ENCODE measurements at regions not wholly inside any gene's neighbourhood (a gene's known extent, or its start where the extent isn't known, plus 50 kb on each side); places are given as distances from the start of the nearest gene placed in this dataset.

DNA sequence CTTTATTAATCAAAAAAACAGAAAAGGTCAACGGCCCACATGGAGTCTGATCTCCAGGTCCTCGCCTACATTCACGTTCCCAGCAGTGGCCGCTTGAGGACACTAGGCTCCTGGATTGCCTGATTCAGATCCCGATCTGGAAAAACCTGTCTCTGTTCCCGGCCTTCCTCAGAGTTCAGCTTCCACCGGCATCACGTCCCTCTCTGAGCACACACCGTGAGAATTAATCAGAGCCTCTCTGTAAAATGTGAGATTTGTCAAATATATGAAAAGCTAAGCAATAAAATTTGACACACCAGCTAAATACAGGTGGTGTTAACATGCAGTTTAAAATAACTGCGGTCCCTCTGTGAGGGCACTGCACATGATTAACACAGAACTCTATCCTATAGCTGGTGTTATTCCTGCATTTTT, 122.8 kb upstream of the COL21A1 start (continued):
- TF ChIP-seq, protein P1, sequence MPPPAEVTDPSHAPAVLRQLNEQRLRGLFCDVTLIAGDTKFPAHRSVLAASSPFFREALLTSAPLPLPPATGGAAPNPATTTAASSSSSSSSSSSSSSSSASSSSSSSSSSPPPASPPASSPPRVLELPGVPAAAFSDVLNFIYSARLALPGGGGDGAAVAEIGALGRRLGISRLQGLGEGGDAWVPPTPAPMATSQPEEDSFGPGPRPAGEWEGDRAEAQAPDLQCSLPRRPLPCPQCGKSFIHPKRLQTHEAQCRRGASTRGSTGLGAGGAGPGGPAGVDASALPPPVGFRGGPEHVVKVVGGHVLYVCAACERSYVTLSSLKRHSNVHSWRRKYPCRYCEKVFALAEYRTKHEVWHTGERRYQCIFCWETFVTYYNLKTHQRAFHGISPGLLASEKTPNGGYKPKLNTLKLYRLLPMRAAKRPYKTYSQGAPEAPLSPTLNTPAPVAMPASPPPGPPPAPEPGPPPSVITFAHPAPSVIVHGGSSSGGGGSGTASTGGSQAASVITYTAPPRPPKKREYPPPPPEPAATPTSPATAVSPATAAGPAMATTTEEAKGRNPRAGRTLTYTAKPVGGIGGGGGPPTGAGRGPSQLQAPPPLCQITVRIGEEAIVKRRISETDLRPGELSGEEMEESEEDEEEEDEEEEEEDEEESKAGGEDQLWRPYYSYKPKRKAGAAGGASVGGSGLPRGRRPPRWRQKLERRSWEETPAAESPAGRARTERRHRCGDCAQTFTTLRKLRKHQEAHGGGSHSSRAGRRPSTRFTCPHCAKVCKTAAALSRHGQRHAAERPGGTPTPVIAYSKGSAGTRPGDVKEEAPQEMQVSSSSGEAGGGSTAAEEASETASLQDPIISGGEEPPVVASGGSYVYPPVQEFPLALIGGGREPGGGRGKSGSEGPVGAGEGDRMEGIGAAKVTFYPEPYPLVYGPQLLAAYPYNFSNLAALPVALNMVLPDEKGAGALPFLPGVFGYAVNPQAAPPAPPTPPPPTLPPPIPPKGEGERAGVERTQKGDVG (CRISPR knock-in tag; IDR thresholded peaks at IDR 0.05; ENCODE audit: borderline replicate concordance): no peak
- no peak for TF ChIP-seq CENPX (CRISPR knock-in tag; IDR thresholded peaks at IDR 0.05)
- no peak for TF ChIP-seq NCOR1 (IDR thresholded peaks at IDR 0.05; ENCODE audit: borderline replicate concordance, low read length)
- TF ChIP-seq, protein P2, sequence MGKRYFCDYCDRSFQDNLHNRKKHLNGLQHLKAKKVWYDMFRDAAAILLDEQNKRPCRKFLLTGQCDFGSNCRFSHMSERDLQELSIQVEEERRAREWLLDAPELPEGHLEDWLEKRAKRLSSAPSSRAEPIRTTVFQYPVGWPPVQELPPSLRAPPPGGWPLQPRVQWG (CRISPR knock-in tag; IDR thresholded peaks at IDR 0.05; ENCODE audit: borderline replicate concordance, low read depth): no peak
- TF ChIP-seq, protein P3, sequence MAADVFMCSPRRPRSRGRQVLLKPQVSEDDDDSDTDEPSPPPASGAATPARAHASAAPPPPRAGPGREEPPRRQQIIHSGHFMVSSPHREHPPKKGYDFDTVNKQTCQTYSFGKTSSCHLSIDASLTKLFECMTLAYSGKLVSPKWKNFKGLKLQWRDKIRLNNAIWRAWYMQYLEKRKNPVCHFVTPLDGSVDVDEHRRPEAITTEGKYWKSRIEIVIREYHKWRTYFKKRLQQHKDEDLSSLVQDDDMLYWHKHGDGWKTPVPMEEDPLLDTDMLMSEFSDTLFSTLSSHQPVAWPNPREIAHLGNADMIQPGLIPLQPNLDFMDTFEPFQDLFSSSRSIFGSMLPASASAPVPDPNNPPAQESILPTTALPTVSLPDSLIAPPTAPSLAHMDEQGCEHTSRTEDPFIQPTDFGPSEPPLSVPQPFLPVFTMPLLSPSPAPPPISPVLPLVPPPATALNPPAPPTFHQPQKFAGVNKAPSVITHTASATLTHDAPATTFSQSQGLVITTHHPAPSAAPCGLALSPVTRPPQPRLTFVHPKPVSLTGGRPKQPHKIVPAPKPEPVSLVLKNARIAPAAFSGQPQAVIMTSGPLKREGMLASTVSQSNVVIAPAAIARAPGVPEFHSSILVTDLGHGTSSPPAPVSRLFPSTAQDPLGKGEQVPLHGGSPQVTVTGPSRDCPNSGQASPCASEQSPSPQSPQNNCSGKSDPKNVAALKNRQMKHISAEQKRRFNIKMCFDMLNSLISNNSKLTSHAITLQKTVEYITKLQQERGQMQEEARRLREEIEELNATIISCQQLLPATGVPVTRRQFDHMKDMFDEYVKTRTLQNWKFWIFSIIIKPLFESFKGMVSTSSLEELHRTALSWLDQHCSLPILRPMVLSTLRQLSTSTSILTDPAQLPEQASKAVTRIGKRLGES (CRISPR knock-in tag; IDR thresholded peaks at IDR 0.05; ENCODE audit: borderline replicate concordance): no peak
- peak; percentile 57 for TF ChIP-seq KAT8 (CRISPR knock-in tag; IDR thresholded peaks at IDR 0.05)
- TF ChIP-seq, protein P4, sequence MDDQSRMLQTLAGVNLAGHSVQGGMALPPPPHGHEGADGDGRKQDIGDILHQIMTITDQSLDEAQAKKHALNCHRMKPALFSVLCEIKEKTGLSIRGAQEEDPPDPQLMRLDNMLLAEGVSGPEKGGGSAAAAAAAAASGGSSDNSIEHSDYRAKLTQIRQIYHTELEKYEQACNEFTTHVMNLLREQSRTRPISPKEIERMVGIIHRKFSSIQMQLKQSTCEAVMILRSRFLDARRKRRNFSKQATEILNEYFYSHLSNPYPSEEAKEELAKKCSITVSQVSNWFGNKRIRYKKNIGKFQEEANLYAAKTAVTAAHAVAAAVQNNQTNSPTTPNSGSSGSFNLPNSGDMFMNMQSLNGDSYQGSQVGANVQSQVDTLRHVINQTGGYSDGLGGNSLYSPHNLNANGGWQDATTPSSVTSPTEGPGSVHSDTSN (CRISPR knock-in tag; IDR thresholded peaks at IDR 0.05; ENCODE audit: borderline replicate concordance): no peak
- no peak for TF ChIP-seq ZNF605 (CRISPR knock-in tag; IDR thresholded peaks at IDR 0.05)
- no peak; the same call in 1 of the 2 replicates for TF ChIP-seq ZNF792 (CRISPR knock-in tag; IDR thresholded peaks at IDR 0.05)
- no peak for TF ChIP-seq ZNF552 (CRISPR knock-in tag; IDR thresholded peaks at IDR 0.05; ENCODE audit: borderline replicate concordance)
- peak; percentile 22; the same call in 1 of the 2 replicates for TF ChIP-seq ZNF335 (CRISPR knock-in tag; IDR thresholded peaks at IDR 0.05)
- no peak for TF ChIP-seq NFIC (IDR thresholded peaks at IDR 0.05; ENCODE audit: low read length)
- TF ChIP-seq NR2F2 (IDR thresholded peaks at IDR 0.05; ENCODE audit: borderline replicate concordance, low read depth): no peak
- no peak for TF ChIP-seq ZFP82 (CRISPR knock-in tag; IDR thresholded peaks at IDR 0.05; ENCODE audit: borderline replicate concordance)
- no peak for TF ChIP-seq ZNF354B (CRISPR knock-in tag; IDR thresholded peaks at IDR 0.05)
- TF ChIP-seq ZNF343 (CRISPR knock-in tag; IDR thresholded peaks at IDR 0.05): no peak
- TF ChIP-seq, protein P5, sequence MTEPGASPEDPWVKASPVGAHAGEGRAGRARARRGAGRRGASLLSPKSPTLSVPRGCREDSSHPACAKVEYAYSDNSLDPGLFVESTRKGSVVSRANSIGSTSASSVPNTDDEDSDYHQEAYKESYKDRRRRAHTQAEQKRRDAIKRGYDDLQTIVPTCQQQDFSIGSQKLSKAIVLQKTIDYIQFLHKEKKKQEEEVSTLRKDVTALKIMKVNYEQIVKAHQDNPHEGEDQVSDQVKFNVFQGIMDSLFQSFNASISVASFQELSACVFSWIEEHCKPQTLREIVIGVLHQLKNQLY (CRISPR knock-in tag; IDR thresholded peaks at IDR 0.05): no peak
- TF ChIP-seq, protein P6, sequence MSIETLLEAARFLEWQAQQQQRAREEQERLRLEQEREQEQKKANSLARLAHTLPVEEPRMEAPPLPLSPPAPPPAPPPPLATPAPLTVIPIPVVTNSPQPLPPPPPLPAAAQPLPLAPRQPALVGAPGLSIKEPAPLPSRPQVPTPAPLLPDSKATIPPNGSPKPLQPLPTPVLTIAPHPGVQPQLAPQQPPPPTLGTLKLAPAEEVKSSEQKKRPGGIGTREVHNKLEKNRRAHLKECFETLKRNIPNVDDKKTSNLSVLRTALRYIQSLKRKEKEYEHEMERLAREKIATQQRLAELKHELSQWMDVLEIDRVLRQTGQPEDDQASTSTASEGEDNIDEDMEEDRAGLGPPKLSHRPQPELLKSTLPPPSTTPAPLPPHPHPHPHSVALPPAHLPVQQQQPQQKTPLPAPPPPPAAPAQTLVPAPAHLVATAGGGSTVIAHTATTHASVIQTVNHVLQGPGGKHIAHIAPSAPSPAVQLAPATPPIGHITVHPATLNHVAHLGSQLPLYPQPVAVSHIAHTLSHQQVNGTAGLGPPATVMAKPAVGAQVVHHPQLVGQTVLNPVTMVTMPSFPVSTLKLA (IDR thresholded peaks at IDR 0.05): no peak

Data from HepG2 (cell line).